A549 (cell line): ENCODE measurements at regions not wholly inside any gene's neighbourhood (a gene's known extent, or its start where the extent isn't known, plus 50 kb on each side); places are given as distances from the start of the nearest gene placed in this dataset.

Experiments
- CBX2 ChIP-seq: fragments of 200-600 bp; sonication (generic); IDR thresholded peaks from 2 replicates; pipeline ENCODE4 v1.6.1; 2016; ENCODE audit warnings: low read depth, mild to moderate bottlenecking, borderline replicate concordance
- CEBPB ChIP-seq, 2 experiments: fragments of >200 bp in 1 of 2; sonication (Bioruptor Twin) in 1 of 2; formaldehyde crosslinking in 1 of 2; IDR thresholded peaks; 2 replicates each; pipeline ENCODE4 v1.6.1; 2012 to 2016
- CHD2 ChIP-seq: fragments of 150-350 bp; IDR thresholded peaks from 2 replicates; pipeline ENCODE4 v1.6.1; 2014; ENCODE audit warnings: low read length; ENCODE audit not compliant: partially characterized antibody
- EP300 ChIP-seq, 2 experiments: fragments of >200 bp; sonication (Bioruptor Twin); formaldehyde crosslinking; IDR thresholded peaks; 2 replicates in 1 of 2; 3 replicates in 1 of 2; pipeline ENCODE4 v1.6.1; 2016 to 2017
- MAX ChIP-seq: IDR thresholded peaks from 2 replicates; pipeline ENCODE4 v1.6.1; 2012
- PBX3 ChIP-seq: IDR thresholded peaks from 2 replicates; pipeline ENCODE4 v1.6.1; 2012
- POLR2A ChIP-seq: IDR thresholded peaks from 2 replicates; pipeline ENCODE4 v1.6.1; 2012; ENCODE audit warnings: mild to moderate bottlenecking, low read length
- RCOR1 ChIP-seq: fragments of 150-350 bp; IDR thresholded peaks from 2 replicates; pipeline ENCODE4 v1.6.1; 2014; ENCODE audit warnings: antibody characterized with exemption, low read length, low read depth
- REST ChIP-seq: fragments of 200-600 bp; sonication (generic); IDR thresholded peaks from 2 replicates; pipeline ENCODE4 v1.6.1; 2016; ENCODE audit warnings: antibody characterized with exemption, mild to moderate bottlenecking, moderate library complexity
- RFX5 ChIP-seq: fragments of 450-650 bp; IDR thresholded peaks from 2 replicates; pipeline ENCODE4 v1.7.1; 2014; ENCODE audit warnings: antibody characterized with exemption, mild to moderate bottlenecking, moderate library complexity
- RNF2 ChIP-seq: fragments of 200-600 bp; sonication (generic); IDR thresholded peaks from 2 replicates; pipeline ENCODE4 v1.6.1; 2016; ENCODE audit warnings: low read depth, mild to moderate bottlenecking, antibody characterized with exemption, moderate library complexity, borderline replicate concordance
- USF2 ChIP-seq: fragments of 450-650 bp; IDR thresholded peaks from 2 replicates; pipeline ENCODE4 v1.6.1; 2014; ENCODE audit warnings: antibody characterized with exemption
- TF ChIP-seq, protein P1 (sequence below): fragments of >200 bp; sonication (Bioruptor Twin); formaldehyde crosslinking; IDR thresholded peaks from 3 replicates; pipeline ENCODE4 v1.5.1; 2016
- TF ChIP-seq, protein P2 (sequence below): fragments of 150-350 bp; IDR thresholded peaks from 2 replicates; pipeline ENCODE4 v1.6.1; 2014; ENCODE audit warnings: low read depth, mild to moderate bottlenecking, low read length

DNA sequence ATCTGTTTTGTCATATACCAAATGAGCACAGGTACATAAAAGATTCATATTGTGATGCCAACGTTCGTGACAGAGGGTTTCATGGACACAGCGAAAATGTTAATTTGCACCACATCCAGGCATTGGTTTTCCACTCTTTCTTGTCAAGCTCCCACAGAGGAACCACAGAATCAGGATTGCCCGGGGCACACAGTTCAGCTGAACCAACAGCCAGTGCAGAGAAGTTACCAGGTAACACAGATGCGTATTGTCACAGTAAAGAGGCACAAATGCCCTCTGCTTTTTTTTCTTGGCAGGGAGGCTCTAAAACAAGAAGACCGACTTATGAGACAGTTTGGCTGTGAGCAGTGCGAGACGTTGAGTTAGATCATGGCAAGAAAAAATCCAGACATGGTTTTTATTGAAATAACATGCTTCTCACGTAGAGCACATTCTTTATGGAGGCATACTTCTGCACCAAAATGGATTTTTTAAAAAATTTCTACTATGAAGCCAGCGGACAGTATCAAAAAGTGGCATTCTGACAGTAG lies 331.1 kb upstream of the KIAA1217 start:
- TF ChIP-seq, protein P1, sequence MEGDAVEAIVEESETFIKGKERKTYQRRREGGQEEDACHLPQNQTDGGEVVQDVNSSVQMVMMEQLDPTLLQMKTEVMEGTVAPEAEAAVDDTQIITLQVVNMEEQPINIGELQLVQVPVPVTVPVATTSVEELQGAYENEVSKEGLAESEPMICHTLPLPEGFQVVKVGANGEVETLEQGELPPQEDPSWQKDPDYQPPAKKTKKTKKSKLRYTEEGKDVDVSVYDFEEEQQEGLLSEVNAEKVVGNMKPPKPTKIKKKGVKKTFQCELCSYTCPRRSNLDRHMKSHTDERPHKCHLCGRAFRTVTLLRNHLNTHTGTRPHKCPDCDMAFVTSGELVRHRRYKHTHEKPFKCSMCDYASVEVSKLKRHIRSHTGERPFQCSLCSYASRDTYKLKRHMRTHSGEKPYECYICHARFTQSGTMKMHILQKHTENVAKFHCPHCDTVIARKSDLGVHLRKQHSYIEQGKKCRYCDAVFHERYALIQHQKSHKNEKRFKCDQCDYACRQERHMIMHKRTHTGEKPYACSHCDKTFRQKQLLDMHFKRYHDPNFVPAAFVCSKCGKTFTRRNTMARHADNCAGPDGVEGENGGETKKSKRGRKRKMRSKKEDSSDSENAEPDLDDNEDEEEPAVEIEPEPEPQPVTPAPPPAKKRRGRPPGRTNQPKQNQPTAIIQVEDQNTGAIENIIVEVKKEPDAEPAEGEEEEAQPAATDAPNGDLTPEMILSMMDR: no peak
- no peak for TF ChIP-seq CEBPB (IDR thresholded peaks at IDR 0.05)
- no peak for TF ChIP-seq RFX5
- no peak for TF ChIP-seq POLR2A
- TF ChIP-seq, protein P2, sequence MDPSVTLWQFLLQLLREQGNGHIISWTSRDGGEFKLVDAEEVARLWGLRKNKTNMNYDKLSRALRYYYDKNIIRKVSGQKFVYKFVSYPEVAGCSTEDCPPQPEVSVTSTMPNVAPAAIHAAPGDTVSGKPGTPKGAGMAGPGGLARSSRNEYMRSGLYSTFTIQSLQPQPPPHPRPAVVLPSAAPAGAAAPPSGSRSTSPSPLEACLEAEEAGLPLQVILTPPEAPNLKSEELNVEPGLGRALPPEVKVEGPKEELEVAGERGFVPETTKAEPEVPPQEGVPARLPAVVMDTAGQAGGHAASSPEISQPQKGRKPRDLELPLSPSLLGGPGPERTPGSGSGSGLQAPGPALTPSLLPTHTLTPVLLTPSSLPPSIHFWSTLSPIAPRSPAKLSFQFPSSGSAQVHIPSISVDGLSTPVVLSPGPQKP: no peak
- TF ChIP-seq USF2: no peak
- TF ChIP-seq RNF2: no peak
- no peak for TF ChIP-seq EP300 (IDR thresholded peaks at IDR 0.05)
- no peak for TF ChIP-seq REST
- TF ChIP-seq MAX: no peak
- TF ChIP-seq CHD2: no peak
- no peak for TF ChIP-seq RCOR1
- TF ChIP-seq CBX2: no peak
- no peak for TF ChIP-seq PBX3
